Upper lobe of left lung (tissue), 4 donors: ENCODE measurements at regions not wholly inside any gene's neighbourhood (a gene's known extent, or its start where the extent isn't known, plus 50 kb on each side); places are given as distances from the start of the nearest gene placed in this dataset.

Experiments
- EP300 ChIP-seq, 4 donors: sonication (generic); formaldehyde crosslinking; IDR thresholded peaks; one replicate each; pipeline ENCODE4 v1.5.1; 2017; ENCODE audit warnings: antibody characterized with exemption in 4 of 4, control low read depth in 2 of 4
- POLR2A ChIP-seq, 4 donors: fragments of 450-650 bp; IDR thresholded peaks; one replicate each; pipeline ENCODE4 v1.5.1; 2016 to 2017; ENCODE audit warnings: antibody characterized with exemption in 4 of 4, mild to moderate bottlenecking in 2 of 4
- TF ChIP-seq, protein P1 (sequence below), 6 experiments: fragments of 450-650 bp in 4 of 6; fragments of 200-600 bp in 2 of 6; sonication (generic) in 2 of 6; IDR thresholded peaks; one replicate each; pipeline ENCODE4 v1.5.1; 2016 to 2019; ENCODE audit warnings: antibody characterized with exemption in 6 of 6

DNA sequence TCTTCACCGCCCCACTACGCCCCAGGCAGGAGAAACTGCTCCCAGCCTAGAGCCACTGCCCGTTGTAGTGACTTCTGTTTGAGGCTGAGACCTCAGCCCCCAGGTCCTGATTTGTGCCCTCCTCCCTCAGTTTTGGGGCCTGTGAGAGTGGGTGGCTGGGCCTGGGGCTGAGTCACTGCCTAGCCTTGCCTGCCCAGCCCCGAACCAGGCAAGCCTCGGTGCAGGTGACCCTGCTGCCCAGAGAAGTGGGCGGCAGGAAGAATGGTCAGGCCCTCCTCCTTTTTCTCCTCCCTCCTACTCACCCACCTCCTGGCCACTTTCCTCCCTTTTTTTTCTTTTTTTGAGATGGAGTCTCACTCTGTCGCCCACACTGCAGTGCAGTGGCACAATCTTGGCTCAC is 66.6 kb downstream of the ZFP36L2 start:
- TF ChIP-seq, protein P1, sequence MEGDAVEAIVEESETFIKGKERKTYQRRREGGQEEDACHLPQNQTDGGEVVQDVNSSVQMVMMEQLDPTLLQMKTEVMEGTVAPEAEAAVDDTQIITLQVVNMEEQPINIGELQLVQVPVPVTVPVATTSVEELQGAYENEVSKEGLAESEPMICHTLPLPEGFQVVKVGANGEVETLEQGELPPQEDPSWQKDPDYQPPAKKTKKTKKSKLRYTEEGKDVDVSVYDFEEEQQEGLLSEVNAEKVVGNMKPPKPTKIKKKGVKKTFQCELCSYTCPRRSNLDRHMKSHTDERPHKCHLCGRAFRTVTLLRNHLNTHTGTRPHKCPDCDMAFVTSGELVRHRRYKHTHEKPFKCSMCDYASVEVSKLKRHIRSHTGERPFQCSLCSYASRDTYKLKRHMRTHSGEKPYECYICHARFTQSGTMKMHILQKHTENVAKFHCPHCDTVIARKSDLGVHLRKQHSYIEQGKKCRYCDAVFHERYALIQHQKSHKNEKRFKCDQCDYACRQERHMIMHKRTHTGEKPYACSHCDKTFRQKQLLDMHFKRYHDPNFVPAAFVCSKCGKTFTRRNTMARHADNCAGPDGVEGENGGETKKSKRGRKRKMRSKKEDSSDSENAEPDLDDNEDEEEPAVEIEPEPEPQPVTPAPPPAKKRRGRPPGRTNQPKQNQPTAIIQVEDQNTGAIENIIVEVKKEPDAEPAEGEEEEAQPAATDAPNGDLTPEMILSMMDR (IDR thresholded peaks at IDR 0.05), result no peak
- TF ChIP-seq POLR2A (IDR thresholded peaks at IDR 0.05) (no peak), EP300 (IDR thresholded peaks at IDR 0.05) (no peak)
